Liver (tissue), 8 donors: ENCODE measurements at regions not wholly inside any gene's neighbourhood (a gene's known extent, or its start where the extent isn't known, plus 50 kb on each side); places are given as distances from the start of the nearest gene placed in this dataset.

Source experiments
- DNase-seq: peaks from one replicate; pipeline ENCODE4 v3.0.0-alpha.2; 2017; ENCODE audit warnings: low spot score
- H3K27ac ChIP-seq, 2 donors: one replicate each; pipeline ENCODE4 v1.7.0; 2013; ENCODE audit warnings: inconsistent platforms in 2 of 2, low read length in 2 of 2, control low read depth in 1 of 2, low read depth in 1 of 2, mild to moderate bottlenecking in 1 of 2
- H3K27me3 ChIP-seq, 4 donors: one replicate each; pipeline versions ENCODE4 v1.6.1 to v1.7.0; 2013; ENCODE audit warnings: low read length in 3 of 4, inconsistent platforms in 1 of 4, mild to moderate bottlenecking in 1 of 4, moderate library complexity in 1 of 4; ENCODE audit not compliant: control insufficient read depth in 4 of 4, insufficient read depth in 4 of 4
- H3K36me3 ChIP-seq, 4 donors: one replicate each; pipeline versions ENCODE4 v1.6.1 to v1.7.0; 2013; ENCODE audit warnings: low read length in 3 of 4, mild to moderate bottlenecking in 3 of 4, low read depth in 1 of 4, moderate library complexity in 1 of 4; ENCODE audit not compliant: control insufficient read depth in 4 of 4, insufficient read depth in 3 of 4
- H3K4me1 ChIP-seq, 4 donors: one replicate each; pipeline versions ENCODE4 v1.6.1 to v1.7.0; 2013; ENCODE audit warnings: low read length in 3 of 4, mild to moderate bottlenecking in 3 of 4, moderate library complexity in 1 of 4; ENCODE audit not compliant: control insufficient read depth in 4 of 4, insufficient read depth in 4 of 4
- H3K4me3 ChIP-seq, 3 donors: one replicate each; pipeline versions ENCODE4 v1.6.1 to v1.7.0; 2013; ENCODE audit warnings: low read length in 3 of 3, control low read depth in 1 of 3, low read depth in 1 of 3, mild to moderate bottlenecking in 1 of 3
- H3K9ac ChIP-seq, 2 donors: one replicate each; pipeline ENCODE4 v1.7.0; 2013; ENCODE audit warnings: low read length in 2 of 2, mild to moderate bottlenecking in 2 of 2, moderate library complexity in 2 of 2, control low read depth in 1 of 2, low read depth in 1 of 2
- H3K9me3 ChIP-seq, 4 donors: one replicate each; pipeline versions ENCODE4 v1.6.1 to v1.7.0; 2013; ENCODE audit warnings: low read length in 3 of 4; ENCODE audit not compliant: control insufficient read depth in 4 of 4
- ATF3 ChIP-seq: IDR thresholded peaks from 2 replicates; pipeline ENCODE4 v1.6.1; 2016; ENCODE audit warnings: antibody characterized with exemption
- CTCF ChIP-seq: fragments of 150-350 bp; IDR thresholded peaks from 2 replicates; pipeline ENCODE4 v1.5.1; 2017; ENCODE audit warnings: improper control_type of control experiment, low read depth, low read length; ENCODE audit not compliant: missing input control
- EGR1 ChIP-seq, 2 donors: IDR thresholded peaks; 2 replicates each; pipeline ENCODE4 v1.6.1; 2016 to 2018; ENCODE audit warnings: antibody characterized with exemption in 2 of 2, low read depth in 2 of 2
- FOXA1 ChIP-seq: IDR thresholded peaks from 2 replicates; pipeline ENCODE4 v1.6.1; 2016; ENCODE audit warnings: antibody characterized with exemption
- FOXA2 ChIP-seq: IDR thresholded peaks from 2 replicates; pipeline ENCODE4 v1.6.1; 2016; ENCODE audit warnings: antibody characterized with exemption
- GABPA ChIP-seq, 2 donors: IDR thresholded peaks in 1 of 2; conservative IDR thresholded peaks in 1 of 2; 2 replicates each; pipeline ENCODE4 v1.6.1; 2016; ENCODE audit warnings: antibody characterized with exemption in 2 of 2, mild to moderate bottlenecking in 1 of 2, moderate library complexity in 1 of 2
- HNF4A ChIP-seq, 2 donors: conservative IDR thresholded peaks; 2 replicates each; pipeline ENCODE4 v1.6.1; 2016; ENCODE audit warnings: antibody characterized with exemption in 2 of 2, mild to moderate bottlenecking in 2 of 2
- HNF4G ChIP-seq: IDR thresholded peaks from 2 replicates; pipeline ENCODE4 v1.6.1; 2016; ENCODE audit warnings: antibody characterized with exemption
- JUND ChIP-seq, 2 donors: IDR thresholded peaks; 2 replicates each; pipeline ENCODE4 v1.6.1; 2016; ENCODE audit warnings: antibody characterized with exemption in 2 of 2
- MAX ChIP-seq: IDR thresholded peaks from 2 replicates; pipeline ENCODE4 v1.6.1; 2016; ENCODE audit warnings: antibody characterized with exemption
- NR2F2 ChIP-seq: IDR thresholded peaks from 2 replicates; pipeline ENCODE4 v1.6.1; 2016; ENCODE audit warnings: antibody characterized with exemption
- RAD21 ChIP-seq, 2 donors: IDR thresholded peaks; 2 replicates each; pipeline ENCODE4 v1.6.1; 2016; ENCODE audit warnings: antibody characterized with exemption in 2 of 2, mild to moderate bottlenecking in 2 of 2
- REST ChIP-seq: IDR thresholded peaks from 2 replicates; pipeline ENCODE4 v1.6.1; 2016; ENCODE audit warnings: antibody characterized with exemption, mild to moderate bottlenecking
- RXRA ChIP-seq, 2 donors: IDR thresholded peaks; 2 replicates each; pipeline ENCODE4 v1.6.1; 2017 to 2018; ENCODE audit warnings: antibody characterized with exemption in 2 of 2, mild to moderate bottlenecking in 1 of 2
- SP1 ChIP-seq: IDR thresholded peaks from 2 replicates; pipeline ENCODE4 v1.6.1; 2018; ENCODE audit warnings: antibody characterized with exemption, mild to moderate bottlenecking
- TAF1 ChIP-seq: conservative IDR thresholded peaks from 2 replicates; pipeline ENCODE4 v1.6.1; 2016; ENCODE audit warnings: antibody characterized with exemption, mild to moderate bottlenecking
- YY1 ChIP-seq: IDR thresholded peaks from 2 replicates; pipeline ENCODE4 v1.6.1; 2016; ENCODE audit warnings: antibody characterized with exemption, mild to moderate bottlenecking
- ZBTB33 ChIP-seq: IDR thresholded peaks from 2 replicates; pipeline ENCODE4 v1.6.1; 2016; ENCODE audit warnings: antibody characterized with exemption
- WGBS: extraction: QIAGEN DNeasy Blood & Tissue Kit; methylation state at CpG from one replicate; pipeline ENCODE4 v1.1.7; 2013; 5-methylcytosine and 5-hydroxymethylcytosine counted together
- donor health status: healthy.
- donor health status: healthy.
- donor health status: healthy.
- donor health status: healthy.
- donor health status: healthy.

- Histone ChIP-seq H3K27ac (no peak overlapping the region), H3K36me3 (no peaks in the 10 kb centered on the region), H3K4me1 (no peaks in the 10 kb centered on the region), H3K27me3 (peaks cover 0 to 8% (median 1%) of the 10 kb centered on the region in 4 donors), H3K4me3 (no peak overlapping the region), H3K9me3 (no peaks in the 10 kb centered on the region), H3K9ac (no peak overlapping the region)
- no peak for DNase-seq
- TF ChIP-seq GABPA (IDR thresholded peaks at IDR 0.05 in 1 of 2, conservative IDR thresholded peaks at IDR 0.05 in 1 of 2) (no peak), SP1 (no peak), TAF1 (no peak), RAD21 (IDR thresholded peaks at IDR 0.05) (no peak), CTCF (no peak), YY1 (no peak), FOXA1 (no peak), ATF3 (no peak), FOXA2 (no peak), EGR1 (IDR thresholded peaks at IDR 0.05; ENCODE audit: low read depth in 2 of 2) (no peak), JUND (IDR thresholded peaks at IDR 0.05) (no peak), NR2F2 (no peak), HNF4A (conservative IDR thresholded peaks at IDR 0.05) (no peak), HNF4G (no peak)
- WGBS: 69% methylated on average over 12 of the region's 12 CpGs
Measured at GRCh38 chr2:219852626-219853025, 225.2 kb downstream of the SLC4A3 start.

- WGBS: 62% methylated on average over 3 of the region's 3 CpGs
- peaks cover 0 to 8% (median 3%) of the 10 kb centered on the region in 4 donors for H3K27me3 ChIP-seq
- no peaks in the 10 kb centered on the region for H3K36me3 ChIP-seq
- no peaks in the 10 kb centered on the region for H3K9me3 ChIP-seq
- no peak overlapping the region for H3K9ac ChIP-seq
- DNase-seq: no peak
- H3K4me1 ChIP-seq: no peaks in the 10 kb centered on the region
- TF ChIP-seq REST: no peak
- TF ChIP-seq RXRA (IDR thresholded peaks at IDR 0.05): no peak
- no peak for TF ChIP-seq RAD21 (IDR thresholded peaks at IDR 0.05)
- TF ChIP-seq FOXA1: no peak
- no peak for TF ChIP-seq SP1
- no peak for TF ChIP-seq YY1
- TF ChIP-seq ZBTB33: no peak
- TF ChIP-seq ATF3: no peak
- TF ChIP-seq GABPA (IDR thresholded peaks at IDR 0.05 in 1 of 2, conservative IDR thresholded peaks at IDR 0.05 in 1 of 2): no peak
- no peak for TF ChIP-seq EGR1 (IDR thresholded peaks at IDR 0.05; ENCODE audit: low read depth in 2 of 2)
- TF ChIP-seq CTCF: no peak
- no peak for TF ChIP-seq NR2F2
- TF ChIP-seq MAX: no peak
- no peak overlapping the region for H3K27ac ChIP-seq
- no peak overlapping the region for H3K4me3 ChIP-seq
Measured at GRCh38 chr2:219856602-219857001, 229.2 kb downstream of the SLC4A3 start.
